Right lobe of liver (tissue), 4 donors: ENCODE measurements at regions not wholly inside any gene's neighbourhood (a gene's known extent, or its start where the extent isn't known, plus 50 kb on each side); places are given as distances from the start of the nearest gene placed in this dataset.

Experiments used
- CTCF ChIP-seq, 4 donors: fragments of 200-600 bp in 3 of 4; fragments of 450-650 bp in 1 of 4; IDR thresholded peaks; one replicate each; pipeline versions ENCODE4 v1.5.1 to v1.8.0; 2016 to 2022; ENCODE audit warnings: antibody characterized with exemption in 4 of 4, mild to moderate bottlenecking in 2 of 4
- POLR2A ChIP-seq: fragments of 450-650 bp; IDR thresholded peaks from one replicate; pipeline ENCODE4 v1.6.1; 2017; ENCODE audit warnings: antibody characterized with exemption, mild to moderate bottlenecking
- donor health status: DM: no; HTN: no; CAD: no.
- donor health status: DM: no; HTN: no; CAD: no.
- donor health status: DM: no; HTN: yes; CAD: no.

DNA sequence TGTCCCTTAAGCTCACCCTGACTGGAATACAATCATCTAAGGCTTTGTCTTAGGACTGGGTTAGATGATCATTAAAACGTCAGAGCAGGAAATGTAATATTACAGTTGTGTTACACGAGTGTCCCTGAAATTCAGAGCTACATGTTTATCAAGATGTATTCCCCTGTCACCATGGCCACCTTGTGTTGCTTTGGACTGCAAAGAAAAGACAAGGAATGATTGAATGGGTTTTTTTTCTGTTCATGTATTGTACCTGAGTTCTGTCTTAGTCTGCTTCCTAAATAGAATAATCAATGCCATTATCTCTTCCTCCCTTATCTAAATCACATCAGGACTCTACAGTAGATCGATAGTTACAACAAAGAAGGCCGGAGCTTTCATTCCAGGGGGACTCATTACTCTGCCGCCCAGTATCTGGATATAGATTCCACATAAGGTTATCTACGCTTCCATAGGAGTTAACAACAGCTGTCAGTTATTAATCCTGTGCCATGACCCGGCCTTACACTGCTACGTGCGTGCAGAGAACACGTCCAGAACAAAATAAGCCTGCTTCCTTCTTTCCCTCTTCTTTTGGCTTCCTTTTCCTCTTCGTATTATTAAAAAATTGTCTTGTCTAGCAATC lies 274.1 kb upstream of the SASH1 start:
- no peak for TF ChIP-seq CTCF (IDR thresholded peaks at IDR 0.05)
- no peak for TF ChIP-seq POLR2A
